HepG2 (cell line): ENCODE measurements at regions not wholly inside any gene's neighbourhood (a gene's known extent, or its start where the extent isn't known, plus 50 kb on each side); places are given as distances from the start of the nearest gene placed in this dataset.

Experiments
- KMT2A ChIP-seq: sonication (generic); formaldehyde crosslinking; IDR thresholded peaks from 2 replicates; pipeline ENCODE4 v1.4.0; 2020; ENCODE audit warnings: missing genetic modification reagents
- MAFK ChIP-seq, 2 experiments: IDR thresholded peaks in 1 of 2; conservative IDR thresholded peaks in 1 of 2; 2 replicates each; pipeline ENCODE4 v1.6.1; 2011; ENCODE audit warnings: improper control_type of control experiment in 2 of 2, low read length in 2 of 2
- MEIS1 ChIP-seq: sonication (generic); formaldehyde crosslinking; IDR thresholded peaks from 2 replicates; pipeline ENCODE4 v1.9.0; 2021; ENCODE audit warnings: mild to moderate bottlenecking, missing genetic modification reagents, moderate library complexity, borderline replicate concordance
- NR1H2 ChIP-seq: sonication (generic); formaldehyde crosslinking; IDR thresholded peaks from 2 replicates; pipeline ENCODE4 v1.8.1; 2022; ENCODE audit warnings: low read depth, missing genetic modification reagents, borderline replicate concordance
- POLR2AphosphoS5 ChIP-seq: IDR thresholded peaks from 2 replicates; pipeline ENCODE4 v1.6.1; 2012; ENCODE audit warnings: low read depth, low read length
- PPARG ChIP-seq: conservative IDR thresholded peaks from 2 replicates; pipeline ENCODE4 v1.6.1; 2016; ENCODE audit warnings: missing biosample characterization, missing genetic modification reagents
- ZBTB8A ChIP-seq: sonication (generic); formaldehyde crosslinking; IDR thresholded peaks from 2 replicates; pipeline ENCODE4 v1.4.0; 2020; ENCODE audit warnings: mild to moderate bottlenecking, low read depth, missing genetic modification reagents, borderline replicate concordance
- ZFAT ChIP-seq: sonication (generic); formaldehyde crosslinking; conservative IDR thresholded peaks from 2 replicates; pipeline ENCODE4 v1.8.1; 2023; ENCODE audit warnings: missing genetic modification reagents, inconsistent platforms
- TF ChIP-seq, protein P1 (sequence below), 2 experiments: IDR thresholded peaks; 2 replicates each; pipeline ENCODE4 v1.6.1; 2011 to 2012; ENCODE audit warnings: low read length in 2 of 2, borderline replicate concordance in 1 of 2, low read depth in 1 of 2, mild to moderate bottlenecking in 1 of 2, moderate library complexity in 1 of 2
- TF ChIP-seq, protein P2 (sequence below), 2 experiments: sonication (generic) in 1 of 2; formaldehyde crosslinking in 1 of 2; IDR thresholded peaks; 2 replicates each; pipeline versions ENCODE4 v1.5.1 to v1.6.1; 2011 to 2020; ENCODE audit warnings: borderline replicate concordance in 1 of 2, low read depth in 1 of 2, low read length in 1 of 2, mild to moderate bottlenecking in 1 of 2, missing genetic modification reagents in 1 of 2, moderate library complexity in 1 of 2
- TF ChIP-seq, protein P3 (sequence below): IDR thresholded peaks from 2 replicates; pipeline ENCODE4 v1.6.1; 2016; ENCODE audit warnings: mild to moderate bottlenecking, missing biosample characterization, missing genetic modification reagents

DNA sequence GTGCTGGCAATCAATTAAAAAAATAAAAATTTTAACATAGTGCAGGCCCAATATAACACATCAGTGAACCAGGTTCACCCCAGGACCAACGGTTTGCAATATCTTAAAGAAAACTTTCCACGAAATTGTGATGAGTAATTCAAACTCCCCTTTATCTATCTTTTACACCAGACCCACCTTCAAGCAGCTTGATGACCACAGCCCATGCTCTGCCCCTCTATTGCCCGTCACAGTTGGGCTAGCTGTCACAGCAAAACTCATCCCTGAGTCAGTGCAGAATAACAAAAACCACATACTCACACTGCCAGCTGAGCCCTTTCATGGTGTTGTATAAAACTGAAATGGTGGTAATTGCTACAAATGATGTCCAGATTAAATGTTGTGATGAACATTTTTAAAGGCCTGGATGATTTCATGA, 112.5 kb upstream of the CREB1 start:
- TF ChIP-seq POLR2AphosphoS5 = no peak
- no peak for TF ChIP-seq NR1H2
- TF ChIP-seq MAFK (conservative IDR thresholded peaks at IDR 0.05 in 1 of 2, IDR thresholded peaks at IDR 0.05 in 1 of 2; ENCODE audit: low read length in 2 of 2) = no peak
- TF ChIP-seq, protein P1, sequence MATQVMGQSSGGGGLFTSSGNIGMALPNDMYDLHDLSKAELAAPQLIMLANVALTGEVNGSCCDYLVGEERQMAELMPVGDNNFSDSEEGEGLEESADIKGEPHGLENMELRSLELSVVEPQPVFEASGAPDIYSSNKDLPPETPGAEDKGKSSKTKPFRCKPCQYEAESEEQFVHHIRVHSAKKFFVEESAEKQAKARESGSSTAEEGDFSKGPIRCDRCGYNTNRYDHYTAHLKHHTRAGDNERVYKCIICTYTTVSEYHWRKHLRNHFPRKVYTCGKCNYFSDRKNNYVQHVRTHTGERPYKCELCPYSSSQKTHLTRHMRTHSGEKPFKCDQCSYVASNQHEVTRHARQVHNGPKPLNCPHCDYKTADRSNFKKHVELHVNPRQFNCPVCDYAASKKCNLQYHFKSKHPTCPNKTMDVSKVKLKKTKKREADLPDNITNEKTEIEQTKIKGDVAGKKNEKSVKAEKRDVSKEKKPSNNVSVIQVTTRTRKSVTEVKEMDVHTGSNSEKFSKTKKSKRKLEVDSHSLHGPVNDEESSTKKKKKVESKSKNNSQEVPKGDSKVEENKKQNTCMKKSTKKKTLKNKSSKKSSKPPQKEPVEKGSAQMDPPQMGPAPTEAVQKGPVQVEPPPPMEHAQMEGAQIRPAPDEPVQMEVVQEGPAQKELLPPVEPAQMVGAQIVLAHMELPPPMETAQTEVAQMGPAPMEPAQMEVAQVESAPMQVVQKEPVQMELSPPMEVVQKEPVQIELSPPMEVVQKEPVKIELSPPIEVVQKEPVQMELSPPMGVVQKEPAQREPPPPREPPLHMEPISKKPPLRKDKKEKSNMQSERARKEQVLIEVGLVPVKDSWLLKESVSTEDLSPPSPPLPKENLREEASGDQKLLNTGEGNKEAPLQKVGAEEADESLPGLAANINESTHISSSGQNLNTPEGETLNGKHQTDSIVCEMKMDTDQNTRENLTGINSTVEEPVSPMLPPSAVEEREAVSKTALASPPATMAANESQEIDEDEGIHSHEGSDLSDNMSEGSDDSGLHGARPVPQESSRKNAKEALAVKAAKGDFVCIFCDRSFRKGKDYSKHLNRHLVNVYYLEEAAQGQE (IDR thresholded peaks at IDR 0.05; ENCODE audit: borderline replicate concordance in 1 of 2, low read depth in 1 of 2, low read length in 2 of 2) = no peak
- no peak for TF ChIP-seq KMT2A (CRISPR knock-in tag)
- no peak for TF ChIP-seq ZBTB8A (CRISPR knock-in tag)
- no peak for TF ChIP-seq ZFAT (CRISPR knock-in tag)
- no peak for TF ChIP-seq MEIS1 (CRISPR knock-in tag)
- no peak for TF ChIP-seq PPARG (CRISPR knock-in tag)
- TF ChIP-seq, protein P2, sequence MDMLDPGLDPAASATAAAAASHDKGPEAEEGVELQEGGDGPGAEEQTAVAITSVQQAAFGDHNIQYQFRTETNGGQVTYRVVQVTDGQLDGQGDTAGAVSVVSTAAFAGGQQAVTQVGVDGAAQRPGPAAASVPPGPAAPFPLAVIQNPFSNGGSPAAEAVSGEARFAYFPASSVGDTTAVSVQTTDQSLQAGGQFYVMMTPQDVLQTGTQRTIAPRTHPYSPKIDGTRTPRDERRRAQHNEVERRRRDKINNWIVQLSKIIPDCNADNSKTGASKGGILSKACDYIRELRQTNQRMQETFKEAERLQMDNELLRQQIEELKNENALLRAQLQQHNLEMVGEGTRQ (IDR thresholded peaks at IDR 0.05; ENCODE audit: low read depth, low read length) = no peak
- TF ChIP-seq, protein P2 (CRISPR knock-in tag; IDR thresholded peaks at IDR 0.05; ENCODE audit: borderline replicate concordance) = no peak
- TF ChIP-seq, protein P3, sequence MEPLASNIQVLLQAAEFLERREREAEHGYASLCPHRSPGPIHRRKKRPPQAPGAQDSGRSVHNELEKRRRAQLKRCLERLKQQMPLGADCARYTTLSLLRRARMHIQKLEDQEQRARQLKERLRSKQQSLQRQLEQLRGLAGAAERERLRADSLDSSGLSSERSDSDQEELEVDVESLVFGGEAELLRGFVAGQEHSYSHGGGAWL (CRISPR knock-in tag) = no peak
